LoVo (cell line): ENCODE measurements at regions not wholly inside any gene's neighbourhood (a gene's known extent, or its start where the extent isn't known, plus 50 kb on each side); places are given as distances from the start of the nearest gene placed in this dataset.
"Not testable (repeated sequence)": the region's sequence is repeated elsewhere in the genome, so short reads cannot be mapped to it uniquely, and the experiment has no call there.

Source experiments
- DNase-seq: peaks from one replicate; pipeline ENCODE4 v3.0.0-alpha.2; 2016; ENCODE audit warnings: low spot score

DNA sequence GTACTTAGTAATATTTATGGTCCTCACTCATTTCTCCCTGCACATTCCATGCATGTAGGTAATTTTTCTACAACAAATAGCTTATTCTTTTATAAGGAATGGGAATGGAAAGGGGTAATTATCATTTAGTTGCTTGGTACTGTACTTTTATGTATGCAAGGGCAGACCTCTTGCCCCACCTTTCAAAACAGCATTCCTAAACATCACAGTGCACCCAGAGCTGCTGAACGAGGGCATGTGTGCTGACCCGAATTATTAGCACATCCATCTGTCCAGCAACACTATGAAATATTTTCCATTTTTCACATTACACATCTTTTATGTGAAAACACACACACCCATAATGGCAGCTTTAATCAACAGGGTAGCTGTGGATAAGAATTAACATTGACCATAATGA lies 228.6 kb upstream of the ARRDC3 start:
- DNase-seq, result no peak

DNA sequence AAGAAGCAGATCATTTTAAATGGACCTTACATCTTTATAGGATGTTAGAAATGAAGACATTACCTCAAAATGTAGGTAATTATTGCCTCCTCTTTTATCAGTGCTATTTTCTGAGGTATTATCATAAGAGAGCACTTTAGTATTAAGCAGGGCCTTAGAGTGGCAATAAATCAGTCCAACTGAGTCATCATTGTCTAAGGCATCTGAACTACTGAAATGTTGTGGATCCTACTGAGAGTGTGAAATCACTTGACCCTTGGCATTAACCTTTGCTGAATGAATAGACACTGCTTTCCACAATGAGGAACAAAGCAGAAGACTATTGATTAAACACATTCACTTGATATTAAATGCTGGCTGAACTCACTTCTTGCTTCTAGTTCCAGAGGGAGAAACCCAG lies 224.6 kb upstream of the ARRDC3 start:
- DNase-seq, result no peak

DNA sequence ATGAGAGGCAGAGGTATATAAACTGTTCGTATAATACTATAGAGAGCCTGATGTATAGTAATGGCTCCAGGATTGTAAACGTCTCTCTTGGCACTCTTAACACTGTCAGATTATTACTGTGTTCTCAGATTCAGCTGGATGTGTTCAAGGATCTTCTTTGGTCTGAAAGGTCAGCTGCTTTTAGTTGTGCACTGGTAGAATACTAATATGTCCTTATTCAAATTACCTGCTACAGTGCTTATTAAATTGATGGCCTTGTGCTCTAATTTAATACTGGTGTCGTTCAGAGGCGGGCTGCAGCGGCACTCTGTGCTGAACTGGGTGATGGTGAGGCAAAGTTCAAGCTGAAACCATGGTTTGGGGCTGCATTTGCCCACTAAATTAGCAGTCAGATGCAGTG lies 216.7 kb upstream of the ARRDC3 start:
- DNase-seq, result no peak

DNA sequence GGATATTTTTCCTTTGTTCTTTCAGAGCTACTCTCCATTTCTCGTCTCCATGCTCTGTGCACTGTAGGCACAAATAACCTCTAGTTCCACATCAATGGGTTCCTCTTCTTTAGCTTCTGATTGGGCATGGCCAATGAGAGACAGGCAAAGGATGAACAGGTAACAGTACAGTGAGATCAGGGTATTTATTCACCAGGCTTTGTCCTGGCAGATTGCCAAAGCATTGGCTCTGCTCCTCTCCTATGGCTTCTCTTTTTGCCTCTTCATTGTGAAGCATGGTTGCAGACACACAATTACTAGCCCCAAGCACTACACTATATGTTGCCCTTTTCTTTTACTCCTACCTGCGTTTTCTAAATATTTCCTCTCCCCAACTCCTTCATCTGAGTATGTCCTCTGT lies 215.1 kb upstream of the ARRDC3 start:
- no peak for DNase-seq

- DNase-seq, result no peak
Observed at GRCh38 chr5:91595424-91595823, 212.3 kb upstream of the ARRDC3 start.

DNA sequence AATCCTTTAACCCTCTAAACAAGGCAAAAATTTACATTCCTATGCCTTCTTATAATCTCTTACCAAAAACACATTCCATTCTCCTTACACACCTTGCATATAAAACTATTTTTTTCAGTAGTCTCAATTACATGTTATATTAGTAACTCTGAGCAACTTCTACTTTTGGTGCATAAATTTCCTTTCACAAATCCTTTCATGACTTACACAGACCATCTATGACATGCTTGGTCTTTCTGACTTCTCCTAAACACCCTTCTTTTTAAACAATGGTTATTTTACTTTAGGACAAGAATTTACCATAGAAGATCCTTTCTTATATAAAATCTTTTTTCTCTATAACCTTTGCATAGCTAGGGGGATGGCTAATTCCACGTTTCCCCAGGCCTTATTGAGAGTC lies 208.0 kb upstream of the ARRDC3 start:
- DNase-seq, result no peak

DNA sequence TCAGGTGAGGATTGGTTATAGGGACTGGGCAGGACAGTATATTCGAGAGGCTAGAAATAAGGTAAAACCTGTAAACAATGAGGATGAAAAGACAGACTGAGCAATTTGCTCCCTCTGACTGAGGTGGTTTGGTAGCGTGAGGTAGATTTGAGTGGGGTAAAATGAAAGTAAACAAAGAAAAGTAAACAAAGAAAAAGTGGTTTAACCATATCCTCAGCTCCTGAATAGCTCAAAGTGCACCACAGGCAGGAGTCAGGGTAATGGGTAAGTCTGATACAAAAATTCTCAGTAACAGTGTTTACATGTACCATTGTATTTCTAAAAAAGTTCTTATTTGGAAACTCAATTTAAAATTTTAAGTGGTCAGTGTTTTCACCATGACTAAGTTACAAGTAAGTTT lies 203.1 kb upstream of the ARRDC3 start:
- no peak for DNase-seq

- DNase-seq, result no peak
Observed at GRCh38 chr5:91584352-91584751, 201.2 kb upstream of the ARRDC3 start.

DNA sequence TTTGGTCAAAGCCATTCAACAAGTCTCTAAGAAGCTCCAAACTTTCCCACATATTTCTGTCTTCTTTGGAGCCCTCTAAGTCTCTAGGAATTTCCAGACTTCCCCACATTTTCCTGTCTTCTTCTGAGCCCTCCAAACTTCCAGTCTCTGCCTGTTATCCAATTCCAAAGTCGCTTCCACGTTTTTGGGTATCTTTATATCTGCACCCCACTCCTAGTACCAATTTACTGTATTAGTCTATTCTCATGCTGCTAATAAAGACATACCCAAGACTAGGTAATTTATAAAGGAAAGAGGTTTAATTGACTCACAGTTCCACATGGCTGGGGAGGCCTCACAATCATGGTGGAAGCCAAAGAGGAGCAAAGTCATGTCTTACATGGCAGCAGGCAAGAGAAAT lies 182.9 kb upstream of the ARRDC3 start:
- not testable (repeated sequence) for DNase-seq

DNA sequence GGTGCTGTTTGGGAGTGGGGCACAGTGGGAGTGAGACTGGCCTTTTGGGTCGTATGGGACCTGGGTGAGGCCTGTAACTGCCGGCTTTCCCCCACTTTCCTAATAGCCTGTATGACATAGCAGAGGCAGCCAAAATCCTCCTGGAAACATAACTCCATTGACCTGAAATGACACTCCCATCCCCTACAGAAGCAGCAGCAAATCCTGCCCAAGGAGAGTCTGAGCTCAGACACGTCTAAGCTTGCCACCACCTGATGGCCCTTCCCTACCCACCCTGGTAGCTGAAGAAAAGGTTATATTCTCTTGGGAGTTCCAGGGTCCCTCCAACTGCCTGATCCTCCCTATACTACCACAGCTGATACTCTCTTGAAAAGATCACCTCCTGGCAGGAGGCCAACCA lies 179.8 kb upstream of the ARRDC3 start:
- no peak for DNase-seq

- no peak for DNase-seq
Observed at GRCh38 chr5:91541696-91542095, 158.6 kb upstream of the ARRDC3 start.

- no peak for DNase-seq
Observed at GRCh38 chr5:91538179-91538578, 155.1 kb upstream of the ARRDC3 start.

- DNase-seq, result no peak
Observed at GRCh38 chr5:91535499-91535898, 152.4 kb upstream of the ARRDC3 start.

GRCh38 chr5:91534332-91534731 lies 151.2 kb upstream of the ARRDC3 start:
- no peak for DNase-seq

- DNase-seq, result no peak
Observed at GRCh38 chr5:91532779-91533178, 149.7 kb upstream of the ARRDC3 start.

DNA sequence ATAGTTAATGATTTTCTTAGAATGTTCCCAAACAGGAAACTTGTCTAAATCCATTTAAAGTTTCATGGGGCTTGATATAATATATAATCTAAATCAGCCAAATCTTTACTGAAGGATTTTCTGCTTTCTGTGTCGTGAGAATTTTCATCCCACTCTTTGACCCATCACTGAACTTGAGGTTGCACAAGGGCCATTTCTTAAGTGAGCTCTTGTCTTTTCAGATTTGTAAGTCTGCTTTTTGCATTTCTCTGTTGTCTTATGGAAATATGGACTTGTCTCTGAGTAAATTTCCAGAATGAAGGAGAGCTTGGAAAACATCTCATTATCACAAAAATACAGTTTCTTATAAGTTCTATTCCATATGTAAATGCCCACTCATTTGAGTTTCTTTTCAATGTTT lies 149.2 kb upstream of the ARRDC3 start:
- no peak for DNase-seq

GRCh38 chr5:91528831-91529230 lies 145.7 kb upstream of the ARRDC3 start:
- DNase-seq, result no peak

GRCh38 chr5:91521785-91522184 lies 138.7 kb upstream of the ARRDC3 start:
- DNase-seq, result no peak

DNA sequence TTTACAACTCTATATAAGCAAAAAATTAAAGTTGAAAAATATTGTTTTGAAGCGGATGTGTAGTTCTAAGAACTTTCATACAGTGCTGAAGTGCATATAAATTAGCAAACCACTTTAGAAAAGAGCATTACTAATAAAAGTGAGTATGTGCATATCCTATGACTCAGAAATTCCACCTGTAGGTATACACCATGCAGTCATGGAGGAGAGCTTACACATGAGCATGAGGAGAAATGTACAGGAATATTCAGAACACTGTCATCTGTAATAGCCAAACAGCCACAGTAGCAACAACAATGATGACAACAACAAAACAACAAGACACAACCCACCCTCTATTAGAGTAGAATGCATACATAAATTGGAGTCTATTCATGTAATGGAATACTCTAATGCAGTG lies 138.2 kb upstream of the ARRDC3 start:
- DNase-seq, result no peak

GRCh38 chr5:91514400-91514799 lies 131.3 kb upstream of the ARRDC3 start:
- no peak for DNase-seq

- DNase-seq, result no peak
Observed at GRCh38 chr5:91503321-91503720, 120.2 kb upstream of the ARRDC3 start.

DNA sequence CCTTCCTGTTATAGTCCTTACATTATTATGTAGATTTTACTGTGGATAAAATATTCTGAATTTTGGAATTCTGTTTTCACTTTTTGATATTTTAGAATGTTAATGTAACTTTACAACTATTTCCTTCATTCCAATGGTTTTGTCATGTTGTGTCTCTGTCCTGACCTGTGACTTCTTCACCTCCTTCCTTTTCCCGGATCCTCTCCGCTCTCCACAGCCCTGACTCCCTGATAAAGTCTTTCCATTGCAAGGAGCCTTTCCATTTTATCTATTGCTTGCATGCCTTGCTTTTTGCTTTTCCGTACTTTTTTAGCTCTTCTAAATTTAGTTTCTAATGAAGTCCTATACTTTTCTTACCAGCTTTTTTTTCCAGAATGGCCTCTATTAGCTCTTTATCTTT lies 117.6 kb upstream of the ARRDC3 start:
- no peak for DNase-seq

- DNase-seq, result peak; percentile 62
Observed at GRCh38 chr5:91499943-91500531, 116.9 kb upstream of the ARRDC3 start.

- no peak for DNase-seq
Observed at GRCh38 chr5:91495699-91496098, 112.6 kb upstream of the ARRDC3 start.

DNA sequence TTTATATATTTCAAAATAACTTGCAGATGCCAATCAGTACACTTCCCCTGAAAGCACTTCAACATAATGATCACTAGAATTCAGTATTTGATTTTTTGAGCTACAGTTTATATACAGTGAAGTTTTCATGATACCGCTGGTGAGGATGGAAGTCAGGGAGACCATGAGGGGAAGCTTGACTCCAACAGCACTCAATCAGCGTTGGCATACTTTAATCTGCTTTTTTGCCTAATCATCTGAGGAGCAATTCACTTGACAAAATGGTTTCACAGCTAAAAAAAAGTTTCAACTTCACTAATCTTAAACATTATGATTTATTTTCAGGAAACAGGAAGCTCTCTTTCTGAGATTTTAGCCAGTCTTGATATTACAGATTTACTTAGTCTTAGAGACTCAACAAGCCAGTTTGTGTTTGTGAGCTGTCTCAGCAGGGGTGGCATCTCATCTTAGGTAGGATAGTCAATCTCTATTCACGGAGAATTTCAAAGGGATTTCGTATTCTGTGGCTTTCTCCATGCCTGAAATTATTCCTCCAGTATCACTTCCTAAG lies 111.4 kb upstream of the ARRDC3 start:
- no peak for DNase-seq
